Immature natural killer cell (primary cell): ENCODE measurements at regions not wholly inside any gene's neighbourhood (a gene's known extent, or its start where the extent isn't known, plus 50 kb on each side); places are given as distances from the start of the nearest gene placed in this dataset.

Experiments used
- DNase-seq, 3 donors: peaks; one replicate each; pipeline ENCODE4 v3.0.0; 2022; ENCODE audit warnings: mixed read lengths in 1 of 3
- H3K27ac Mint-ChIP-seq, 6 donors: one replicate each; pipeline ENCODE4 v1.8.0; 2020; ENCODE audit warnings: mixed read lengths in 6 of 6, mild to moderate bottlenecking in 5 of 6, inconsistent platforms in 4 of 6, moderate library complexity in 3 of 6
- H3K27me3 Mint-ChIP-seq, 3 donors: one replicate each; pipeline ENCODE4 v1.8.0; 2020 to 2021; ENCODE audit warnings: low read depth in 3 of 3, mild to moderate bottlenecking in 3 of 3, mixed read lengths in 3 of 3, moderate library complexity in 3 of 3, inconsistent platforms in 1 of 3
- H3K36me3 Mint-ChIP-seq, 3 donors: one replicate each; pipeline ENCODE4 v1.8.0; 2020; ENCODE audit warnings: mixed read lengths in 3 of 3, inconsistent platforms in 2 of 3, mild to moderate bottlenecking in 2 of 3
- H3K4me1 Mint-ChIP-seq, 2 donors: one replicate each; pipeline ENCODE4 v1.8.0; 2020; ENCODE audit warnings: inconsistent platforms in 2 of 2, mild to moderate bottlenecking in 2 of 2, mixed read lengths in 2 of 2, moderate library complexity in 1 of 2
- H3K4me3 Mint-ChIP-seq, 5 donors: one replicate each; pipeline ENCODE4 v1.8.0; 2020; ENCODE audit warnings: mild to moderate bottlenecking in 5 of 5, mixed read lengths in 5 of 5, inconsistent platforms in 3 of 5, moderate library complexity in 3 of 5
- H3K9me3 Mint-ChIP-seq, 6 donors: one replicate each; pipeline ENCODE4 v1.8.0; 2020; ENCODE audit warnings: mild to moderate bottlenecking in 6 of 6, mixed read lengths in 6 of 6, inconsistent platforms in 4 of 6, moderate library complexity in 3 of 6

DNA sequence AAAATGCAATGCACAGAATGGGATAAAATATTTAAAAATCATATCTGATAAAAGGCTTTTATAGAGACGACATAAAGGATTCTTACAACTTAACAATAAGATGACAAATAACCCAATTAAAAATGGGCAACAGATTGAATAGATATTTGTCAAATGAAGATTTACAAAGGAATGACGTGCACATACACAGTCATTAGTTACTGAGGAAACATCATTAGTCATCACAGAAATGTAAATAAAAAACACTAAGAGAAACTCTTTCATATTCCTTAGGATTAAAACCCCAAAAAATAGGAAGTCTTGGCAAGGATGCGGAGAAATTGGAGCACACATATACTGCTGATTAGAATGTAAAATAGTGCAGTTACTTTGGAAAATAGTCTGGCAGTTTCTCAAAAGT, 1886.0 kb upstream of the CDH6 start:
- H3K4me3 Mint-ChIP-seq: no peak overlapping the region
- DNase-seq: no peak

GRCh38 chr5:29304545-29304944, 1888.9 kb upstream of the CDH6 start:
- H3K36me3 Mint-ChIP-seq: peaks cover 0 to 3% (median 0%) of the 10 kb centered on the region in 3 donors
- no peak for DNase-seq
- peaks cover 14 to 48% (median 29%) of the 10 kb centered on the region in 6 donors for H3K9me3 Mint-ChIP-seq
- H3K27ac Mint-ChIP-seq: no peak overlapping the region
- H3K4me1 Mint-ChIP-seq: no peaks in the 10 kb centered on the region
- no peaks in the 10 kb centered on the region for H3K27me3 Mint-ChIP-seq
- no peak overlapping the region for H3K4me3 Mint-ChIP-seq

More for the DNA sequence above, 1886.0 kb upstream of the CDH6 start:
- H3K36me3 Mint-ChIP-seq: peaks cover 0 to 3% (median 0%) of the 10 kb centered on the region in 3 donors
- no peaks in the 10 kb centered on the region for H3K27me3 Mint-ChIP-seq
- H3K27ac Mint-ChIP-seq: no peak overlapping the region
- no peaks in the 10 kb centered on the region for H3K4me1 Mint-ChIP-seq
- peaks cover 0 to 38% (median 20%) of the 10 kb centered on the region in 6 donors for H3K9me3 Mint-ChIP-seq

DNA sequence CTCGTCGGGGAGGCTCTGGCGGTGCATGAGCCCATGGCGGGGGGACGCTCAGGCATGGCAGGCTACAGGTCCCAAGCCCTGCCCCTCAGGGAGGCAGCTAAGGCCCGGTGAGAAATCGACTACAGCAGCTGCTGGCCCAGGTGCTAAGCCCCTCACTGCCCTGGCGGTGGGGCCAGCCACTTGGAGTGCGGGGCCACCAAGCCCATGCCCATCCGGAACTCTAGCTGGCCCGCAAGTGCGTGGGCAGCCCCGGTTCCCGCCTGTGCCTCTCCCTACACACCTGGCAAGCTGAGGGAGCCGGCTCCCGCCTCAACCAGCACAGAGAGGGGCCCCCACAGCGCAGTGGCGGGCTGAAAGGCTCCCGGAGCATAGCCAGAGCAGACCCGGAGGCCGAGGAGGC, 1896.9 kb upstream of the CDH6 start:
- peaks cover 25 to 66% (median 32%) of the 10 kb centered on the region in 6 donors for H3K9me3 Mint-ChIP-seq
- no peaks in the 10 kb centered on the region for H3K27me3 Mint-ChIP-seq
- H3K36me3 Mint-ChIP-seq: peaks cover 0 to 3% (median 0%) of the 10 kb centered on the region in 3 donors
- DNase-seq: no peak
- no peaks in the 10 kb centered on the region for H3K4me1 Mint-ChIP-seq
- no peak overlapping the region for H3K27ac Mint-ChIP-seq
- no peak overlapping the region for H3K4me3 Mint-ChIP-seq

DNA sequence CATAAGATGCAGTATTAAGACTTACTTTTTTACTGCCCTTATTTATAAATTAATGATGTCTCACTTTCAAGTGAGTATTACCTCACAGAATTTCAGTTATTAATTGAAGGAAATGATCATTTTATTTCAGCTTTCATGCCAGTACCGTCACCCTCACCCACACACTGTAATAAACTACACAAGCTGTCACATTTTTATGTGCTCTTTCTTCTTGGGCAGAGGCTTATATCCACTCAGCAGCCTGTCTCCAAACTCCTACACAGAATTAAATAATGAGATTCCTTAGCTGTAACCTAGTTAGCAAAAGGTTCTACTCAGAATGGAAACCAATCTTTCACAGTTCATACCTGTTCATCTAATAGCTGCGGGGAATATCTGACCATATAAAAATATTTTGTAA, 1915.8 kb upstream of the CDH6 start:
- Mint-ChIP-seq H3K36me3 (peaks cover 0 to 4% (median 4%) of the 10 kb centered on the region in 3 donors), H3K4me1 (no peaks in the 10 kb centered on the region), H3K9me3 (peaks cover 14 to 50% (median 43%) of the 10 kb centered on the region in 6 donors)

GRCh38 chr5:29276371-29276770, 1917.1 kb upstream of the CDH6 start:
- H3K4me3 Mint-ChIP-seq: no peak overlapping the region
- peaks cover 0 to 4% (median 4%) of the 10 kb centered on the region in 3 donors for H3K36me3 Mint-ChIP-seq
- H3K27ac Mint-ChIP-seq: no peak overlapping the region
- DNase-seq: no peak
- H3K27me3 Mint-ChIP-seq: peaks cover 0 to 1% (median 0%) of the 10 kb centered on the region in 3 donors
- H3K9me3 Mint-ChIP-seq: peaks cover 19 to 54% (median 46%) of the 10 kb centered on the region in 6 donors
- no peaks in the 10 kb centered on the region for H3K4me1 Mint-ChIP-seq

More for the DNA sequence above, 1915.8 kb upstream of the CDH6 start:
- Mint-ChIP-seq H3K4me3 (no peak overlapping the region), H3K27ac (no peak overlapping the region), H3K27me3 (no peaks in the 10 kb centered on the region)
- DNase-seq: no peak

DNA sequence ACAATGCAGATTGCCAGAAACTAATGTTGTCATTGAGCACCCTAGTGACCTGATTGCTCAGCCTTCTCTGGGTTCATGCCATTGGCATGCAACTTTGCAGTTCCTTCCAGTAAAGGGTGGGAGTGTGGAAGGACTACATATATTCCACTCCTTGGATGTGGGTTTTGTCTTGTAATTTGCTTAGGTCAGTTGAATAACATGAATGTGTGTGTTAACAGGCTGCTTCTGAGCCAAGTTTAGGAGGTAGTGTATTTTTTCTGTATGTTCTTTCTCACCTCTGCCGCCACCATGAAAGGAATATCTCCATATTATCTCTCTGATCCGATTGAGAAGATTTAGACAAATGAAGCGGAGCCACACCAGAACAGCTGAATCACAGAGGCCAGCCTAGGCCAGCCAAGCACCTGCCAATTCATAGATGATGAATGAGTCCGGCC, 1929.6 kb upstream of the CDH6 start:
- DNase-seq: no peak
- peaks cover 10 to 36% (median 21%) of the 10 kb centered on the region in 6 donors for H3K9me3 Mint-ChIP-seq
- no peaks in the 10 kb centered on the region for H3K36me3 Mint-ChIP-seq
- no peak overlapping the region for H3K27ac Mint-ChIP-seq
- H3K27me3 Mint-ChIP-seq: no peaks in the 10 kb centered on the region
- H3K4me1 Mint-ChIP-seq: no peaks in the 10 kb centered on the region
- no peak overlapping the region for H3K4me3 Mint-ChIP-seq

DNA sequence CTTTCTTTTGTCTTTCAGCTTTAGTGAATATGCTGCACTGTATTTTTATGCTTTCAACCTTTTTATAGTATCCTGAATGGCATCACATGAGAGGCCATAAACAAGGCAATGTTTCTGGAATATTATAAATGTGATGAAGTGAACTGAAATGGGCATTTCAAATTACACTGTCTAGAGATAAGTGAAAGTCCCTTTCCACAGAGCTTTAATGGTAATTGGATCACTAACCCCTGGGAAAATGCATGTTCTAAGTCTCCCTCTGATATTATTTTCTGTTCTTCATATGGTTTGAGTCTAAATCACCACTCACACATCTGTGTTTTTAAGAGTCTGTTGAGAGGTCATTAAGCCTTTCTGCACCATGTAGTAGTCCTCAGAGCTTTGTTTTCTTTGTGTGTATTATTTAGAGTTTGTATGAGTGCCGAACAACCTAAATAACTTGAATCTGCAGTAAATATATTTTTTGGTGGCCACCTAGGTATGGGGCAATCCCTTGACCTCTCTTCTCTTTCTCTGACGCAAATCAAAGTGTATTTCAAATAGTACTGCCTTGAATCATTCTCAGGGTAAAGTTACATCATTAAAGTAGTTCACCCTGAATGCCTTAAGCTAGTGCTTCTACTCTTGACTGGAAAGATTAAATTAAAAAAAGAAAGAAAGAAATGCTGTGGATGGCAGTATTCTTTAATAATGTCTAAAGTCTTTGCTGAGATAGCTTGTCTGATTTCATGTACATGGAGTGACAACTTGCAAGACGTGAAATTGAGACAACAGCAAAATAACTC, 1931.0 kb upstream of the CDH6 start:
- H3K36me3 Mint-ChIP-seq: no peaks in the 10 kb centered on the region

DNA sequence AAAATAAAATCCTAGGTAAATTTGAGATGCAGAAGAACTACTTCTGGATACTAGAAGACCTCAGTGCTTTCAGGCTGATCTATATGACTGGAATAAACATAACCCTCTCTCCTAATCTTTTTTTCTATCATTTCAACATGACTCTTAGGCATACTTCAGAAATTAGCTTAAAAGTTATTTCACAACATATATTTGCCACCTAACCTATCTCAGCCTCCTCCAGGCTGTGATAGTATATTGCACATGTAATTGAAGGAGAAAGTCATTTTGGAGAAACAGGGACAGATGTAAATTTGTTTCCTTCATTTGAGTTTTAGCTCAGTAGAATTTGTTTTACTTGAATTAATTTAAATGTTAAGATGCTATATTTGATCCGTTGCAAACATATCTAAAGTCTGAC, 1932.3 kb upstream of the CDH6 start:
- H3K27ac Mint-ChIP-seq: no peak overlapping the region
- H3K36me3 Mint-ChIP-seq: no peaks in the 10 kb centered on the region
- DNase-seq: no peak
- H3K4me3 Mint-ChIP-seq: no peak overlapping the region
- no peaks in the 10 kb centered on the region for H3K27me3 Mint-ChIP-seq
- H3K4me1 Mint-ChIP-seq: no peaks in the 10 kb centered on the region
- peaks cover 13 to 42% (median 25%) of the 10 kb centered on the region in 6 donors for H3K9me3 Mint-ChIP-seq

More for the DNA sequence above, 1931.0 kb upstream of the CDH6 start:
- DNase-seq: no peak
- H3K4me1 Mint-ChIP-seq: no peaks in the 10 kb centered on the region
- no peaks in the 10 kb centered on the region for H3K27me3 Mint-ChIP-seq
- H3K9me3 Mint-ChIP-seq: peaks cover 12 to 42% (median 24%) of the 10 kb centered on the region in 6 donors
- no peak overlapping the region for H3K27ac Mint-ChIP-seq
- no peak overlapping the region for H3K4me3 Mint-ChIP-seq

DNA sequence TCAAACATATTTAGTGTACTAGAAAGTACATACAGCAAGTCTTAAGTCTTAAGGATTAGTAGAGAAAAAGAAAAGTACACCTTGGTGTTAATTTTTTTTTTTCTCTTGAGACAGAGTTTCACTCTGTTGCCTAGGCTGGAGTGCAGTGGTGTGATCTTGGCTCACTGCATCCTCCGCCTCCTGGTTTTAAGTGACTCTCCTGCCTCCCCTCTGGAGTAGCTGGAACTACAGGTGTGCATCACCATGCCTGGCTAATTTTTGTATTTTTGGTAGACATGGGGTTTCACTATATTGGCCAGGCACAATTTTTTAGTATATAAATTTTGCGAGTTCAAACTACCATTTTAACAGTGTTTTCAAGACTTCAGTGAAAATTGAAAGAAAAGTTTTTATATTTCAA, 1941.1 kb upstream of the CDH6 start:
- no peaks in the 10 kb centered on the region for H3K36me3 Mint-ChIP-seq
- peaks cover 0 to 3% (median 0%) of the 10 kb centered on the region in 3 donors for H3K27me3 Mint-ChIP-seq

DNA sequence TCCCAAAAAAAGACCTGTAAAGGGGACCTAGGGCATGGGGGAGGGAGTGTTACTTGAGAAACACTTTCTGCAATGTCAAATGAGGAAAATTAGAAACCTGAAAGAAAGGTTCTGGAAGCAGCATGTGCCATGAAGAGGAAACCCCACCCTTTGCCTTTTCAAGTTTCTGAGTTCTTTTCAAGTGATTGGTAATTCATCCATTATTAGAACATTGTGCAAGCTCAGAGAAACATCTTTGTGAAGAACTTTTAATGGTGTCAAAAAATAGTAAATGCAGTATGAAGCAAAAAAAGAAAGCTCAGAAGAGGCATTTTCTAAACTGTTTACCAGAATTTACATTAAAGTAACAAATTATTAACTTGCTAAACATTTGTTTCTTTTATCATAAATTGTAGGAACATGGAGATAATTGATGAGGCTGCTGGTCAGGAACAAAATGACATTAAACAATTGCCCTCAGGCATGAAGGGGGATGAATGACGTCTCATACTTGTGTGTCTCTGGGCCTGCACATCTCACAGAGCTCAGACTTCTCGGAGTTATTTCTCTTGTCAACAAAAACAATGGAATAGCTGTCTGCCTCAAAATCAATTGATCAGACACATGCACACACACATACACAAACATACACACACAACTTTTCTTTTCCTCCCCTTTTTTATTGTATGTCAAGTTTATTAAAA, 1946.0 kb upstream of the CDH6 start:
- no peak for DNase-seq
- Mint-ChIP-seq H3K9me3 (peaks cover 15 to 67% (median 43%) of the 10 kb centered on the region in 6 donors), H3K4me3 (no peak overlapping the region), H3K4me1 (no peaks in the 10 kb centered on the region), H3K27ac (no peak overlapping the region), H3K36me3 (no peaks in the 10 kb centered on the region), H3K27me3 (no peaks in the 10 kb centered on the region)

More for the DNA sequence above, 1941.1 kb upstream of the CDH6 start:
- Mint-ChIP-seq H3K9me3 (peaks cover 8 to 52% (median 16%) of the 10 kb centered on the region in 6 donors), H3K4me3 (no peak overlapping the region), H3K4me1 (no peaks in the 10 kb centered on the region), H3K27ac (no peak overlapping the region)
- DNase-seq: no peak

DNA sequence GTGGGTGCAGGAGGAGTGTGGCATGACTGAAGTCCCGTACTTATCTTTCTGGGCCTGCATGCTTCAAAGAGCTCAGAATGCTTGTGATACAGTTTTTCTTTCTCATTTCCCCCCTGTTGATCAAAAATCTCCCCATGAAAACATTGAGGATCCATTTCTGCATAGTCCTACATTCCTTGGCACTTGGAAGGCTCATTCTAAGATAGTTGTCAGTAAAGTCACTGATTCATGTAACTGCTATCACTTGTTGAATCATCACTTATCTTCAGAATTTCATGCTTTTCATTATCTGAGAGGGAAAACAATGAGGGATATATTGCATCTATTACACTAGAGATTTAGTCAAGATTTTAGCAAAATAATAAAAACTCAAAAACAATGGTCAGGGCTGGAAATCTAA, 1953.1 kb upstream of the CDH6 start:
- H3K9me3 Mint-ChIP-seq: peaks cover 13 to 73% (median 39%) of the 10 kb centered on the region in 6 donors
- no peak for DNase-seq
- H3K27me3 Mint-ChIP-seq: peaks cover 0 to 2% (median 0%) of the 10 kb centered on the region in 3 donors
- H3K27ac Mint-ChIP-seq: no peak overlapping the region
- no peak overlapping the region for H3K4me3 Mint-ChIP-seq
- H3K4me1 Mint-ChIP-seq: no peaks in the 10 kb centered on the region
- H3K36me3 Mint-ChIP-seq: no peaks in the 10 kb centered on the region

GRCh38 chr5:29239606-29240005, 1953.9 kb upstream of the CDH6 start:
- DNase-seq: no peak
- Mint-ChIP-seq H3K27me3 (peaks cover 0 to 2% (median 0%) of the 10 kb centered on the region in 3 donors), H3K4me3 (no peak overlapping the region), H3K9me3 (peaks cover 13 to 72% (median 38%) of the 10 kb centered on the region in 6 donors), H3K36me3 (no peaks in the 10 kb centered on the region), H3K4me1 (no peaks in the 10 kb centered on the region), H3K27ac (no peak overlapping the region)

GRCh38 chr5:29238115-29238514, 1955.4 kb upstream of the CDH6 start:
- no peak overlapping the region for H3K4me3 Mint-ChIP-seq
- no peaks in the 10 kb centered on the region for H3K4me1 Mint-ChIP-seq
- no peak for DNase-seq
- no peak overlapping the region for H3K27ac Mint-ChIP-seq
- peaks cover 11 to 65% (median 30%) of the 10 kb centered on the region in 6 donors for H3K9me3 Mint-ChIP-seq
- H3K36me3 Mint-ChIP-seq: no peaks in the 10 kb centered on the region
- peaks cover 0 to 2% (median 0%) of the 10 kb centered on the region in 3 donors for H3K27me3 Mint-ChIP-seq

- Mint-ChIP-seq H3K27me3 (no peaks in the 10 kb centered on the region), H3K4me1 (no peaks in the 10 kb centered on the region), H3K9me3 (peaks cover 9 to 35% (median 26%) of the 10 kb centered on the region in 6 donors), H3K36me3 (no peaks in the 10 kb centered on the region), H3K27ac (no peak overlapping the region), H3K4me3 (no peak overlapping the region)
- no peak for DNase-seq
Observed at GRCh38 chr5:29231154-29231553, 1962.3 kb upstream of the CDH6 start.
